ENCODE measurements at regions not wholly inside any gene's neighbourhood (a gene's known extent, or its start where the extent isn't known, plus 50 kb on each side); places are given as distances from the start of the nearest gene placed in this dataset.

- TF ChIP-seq EP300 (IDR thresholded peaks at IDR 0.05) (no peak), POLR2AphosphoS5 (IDR thresholded peaks at IDR 0.05) (no peak), CTCF (IDR thresholded peaks at IDR 0.05) (no peak), POLR2A (IDR thresholded peaks at IDR 0.05) (no peak)
Measured at GRCh38 chr5:117999939-118000549, 988.3 kb downstream of the DTWD2 start.
